KMS-11 (cell line): ENCODE measurements at regions not wholly inside any gene's neighbourhood (a gene's known extent, or its start where the extent isn't known, plus 50 kb on each side); places are given as distances from the start of the nearest gene placed in this dataset.

Experiments used
- H2AFZ ChIP-seq: fragments of 200-600 bp; sonication (generic); 2 replicates; pipeline ENCODE4 v1.6.1; 2016; ENCODE audit warnings: antibody characterized with exemption, mixed run types, low read depth
- H3K27ac ChIP-seq: fragments of 200-600 bp; sonication (generic); 2 replicates; pipeline ENCODE4 v1.6.1; 2016; ENCODE audit warnings: mild to moderate bottlenecking, mixed run types
- H3K27me3 ChIP-seq: fragments of 200-600 bp; sonication (generic); 2 replicates; pipeline ENCODE4 v1.6.1; 2017; ENCODE audit warnings: mild to moderate bottlenecking, low read depth, mixed run types, moderate library complexity; ENCODE audit not compliant: insufficient read depth
- H3K36me3 ChIP-seq: fragments of 200-600 bp; sonication (generic); 2 replicates; pipeline ENCODE4 v1.6.1; 2017; ENCODE audit warnings: mild to moderate bottlenecking, mixed run types; ENCODE audit not compliant: insufficient read depth
- H3K4me1 ChIP-seq: fragments of 200-600 bp; sonication (generic); 2 replicates; pipeline ENCODE4 v1.6.1; 2016; ENCODE audit warnings: mild to moderate bottlenecking, low read depth, mixed run types; ENCODE audit not compliant: poor library complexity, severe bottlenecking
- H3K4me2 ChIP-seq: fragments of 200-600 bp; sonication (generic); 2 replicates; pipeline ENCODE4 v1.7.0; 2016; ENCODE audit warnings: mild to moderate bottlenecking, mixed run types
- H3K4me3 ChIP-seq: fragments of 200-600 bp; sonication (generic); IDR thresholded peaks from 2 replicates; pipeline ENCODE4 v1.6.1; 2017; ENCODE audit warnings: low read depth, low read length, mixed read lengths; ENCODE audit not compliant: insufficient read depth
- H3K79me2 ChIP-seq: fragments of 200-600 bp; sonication (generic); 2 replicates; pipeline ENCODE4 v1.6.1; 2016; ENCODE audit warnings: low read depth, mixed run types; ENCODE audit not compliant: insufficient read depth
- H3K9ac ChIP-seq: fragments of 200-600 bp; sonication (generic); 2 replicates; pipeline ENCODE4 v1.6.1; 2016; ENCODE audit warnings: mild to moderate bottlenecking, mixed run types
- H4K20me1 ChIP-seq: fragments of 200-600 bp; sonication (generic); 2 replicates; pipeline ENCODE4 v1.6.1; 2016; ENCODE audit warnings: mild to moderate bottlenecking, mixed run types; ENCODE audit not compliant: insufficient read depth
- TF ChIP-seq, protein P1 (sequence below): fragments of 200-600 bp; sonication (generic); conservative IDR thresholded peaks from 2 replicates; pipeline ENCODE4 v1.6.1; 2017; ENCODE audit warnings: low read depth, mild to moderate bottlenecking, antibody characterized with exemption, low read length, moderate library complexity, mixed read lengths

DNA sequence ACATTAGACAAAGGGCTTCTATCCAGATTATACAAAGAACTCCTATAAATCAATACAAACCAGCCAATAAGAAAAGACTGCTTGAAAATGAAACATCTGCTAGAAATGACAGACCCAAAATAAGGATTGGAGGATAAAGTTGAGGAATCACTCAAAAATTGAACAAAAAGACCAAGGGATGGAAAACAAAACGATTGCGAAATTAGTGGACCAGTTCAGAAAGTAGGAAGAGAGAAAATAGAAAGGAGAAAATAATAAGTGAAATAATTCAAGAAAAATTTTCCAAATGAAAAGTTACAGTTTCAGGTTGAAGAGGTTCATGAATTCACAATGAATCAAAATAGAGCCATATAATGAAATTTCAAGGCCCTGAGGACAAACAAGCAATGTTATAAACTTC, 115.8 kb upstream of the CTBP2 start:
- Histone ChIP-seq H3K4me1 (no peaks in the 10 kb centered on the region), H3K9ac (no peak overlapping the region), H3K36me3 (no peaks in the 10 kb centered on the region), H2AFZ (no peak overlapping the region), H4K20me1 (no peaks in the 10 kb centered on the region), H3K27me3 (no peaks in the 10 kb centered on the region), H3K4me2 (no peak overlapping the region), H3K79me2 (no peaks in the 10 kb centered on the region), H3K27ac (no peak overlapping the region), H3K4me3 (no peak overlapping the region)
- TF ChIP-seq, protein P1, sequence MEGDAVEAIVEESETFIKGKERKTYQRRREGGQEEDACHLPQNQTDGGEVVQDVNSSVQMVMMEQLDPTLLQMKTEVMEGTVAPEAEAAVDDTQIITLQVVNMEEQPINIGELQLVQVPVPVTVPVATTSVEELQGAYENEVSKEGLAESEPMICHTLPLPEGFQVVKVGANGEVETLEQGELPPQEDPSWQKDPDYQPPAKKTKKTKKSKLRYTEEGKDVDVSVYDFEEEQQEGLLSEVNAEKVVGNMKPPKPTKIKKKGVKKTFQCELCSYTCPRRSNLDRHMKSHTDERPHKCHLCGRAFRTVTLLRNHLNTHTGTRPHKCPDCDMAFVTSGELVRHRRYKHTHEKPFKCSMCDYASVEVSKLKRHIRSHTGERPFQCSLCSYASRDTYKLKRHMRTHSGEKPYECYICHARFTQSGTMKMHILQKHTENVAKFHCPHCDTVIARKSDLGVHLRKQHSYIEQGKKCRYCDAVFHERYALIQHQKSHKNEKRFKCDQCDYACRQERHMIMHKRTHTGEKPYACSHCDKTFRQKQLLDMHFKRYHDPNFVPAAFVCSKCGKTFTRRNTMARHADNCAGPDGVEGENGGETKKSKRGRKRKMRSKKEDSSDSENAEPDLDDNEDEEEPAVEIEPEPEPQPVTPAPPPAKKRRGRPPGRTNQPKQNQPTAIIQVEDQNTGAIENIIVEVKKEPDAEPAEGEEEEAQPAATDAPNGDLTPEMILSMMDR: no peak

DNA sequence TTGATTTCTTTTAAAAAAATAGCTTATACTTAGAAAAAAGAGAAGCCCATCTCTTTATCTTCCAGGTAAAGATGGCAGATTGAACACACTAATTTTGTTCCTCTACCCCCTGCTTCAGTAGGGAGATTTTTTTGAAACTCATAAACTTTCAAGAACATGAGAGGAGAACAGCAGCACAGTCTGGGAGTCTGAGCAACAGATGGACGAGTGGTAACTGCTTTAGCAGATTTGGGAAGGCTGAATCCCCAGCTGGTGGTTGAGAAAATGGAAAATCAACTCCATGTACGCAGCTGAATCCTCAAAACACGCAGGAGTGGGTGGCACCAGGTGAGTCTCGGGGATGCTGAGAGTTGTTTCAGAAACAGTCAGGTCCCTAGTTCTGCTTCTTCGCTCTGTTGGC, 114.6 kb upstream of the CTBP2 start:
- Histone ChIP-seq H3K79me2 (no peaks in the 10 kb centered on the region), H3K36me3 (no peaks in the 10 kb centered on the region), H2AFZ (no peak overlapping the region), H3K27me3 (no peaks in the 10 kb centered on the region), H3K4me2 (no peak overlapping the region), H3K4me1 (no peaks in the 10 kb centered on the region), H4K20me1 (no peaks in the 10 kb centered on the region), H3K27ac (no peak overlapping the region), H3K4me3 (no peak overlapping the region), H3K9ac (no peak overlapping the region)
- TF ChIP-seq, protein P1: no peak

DNA sequence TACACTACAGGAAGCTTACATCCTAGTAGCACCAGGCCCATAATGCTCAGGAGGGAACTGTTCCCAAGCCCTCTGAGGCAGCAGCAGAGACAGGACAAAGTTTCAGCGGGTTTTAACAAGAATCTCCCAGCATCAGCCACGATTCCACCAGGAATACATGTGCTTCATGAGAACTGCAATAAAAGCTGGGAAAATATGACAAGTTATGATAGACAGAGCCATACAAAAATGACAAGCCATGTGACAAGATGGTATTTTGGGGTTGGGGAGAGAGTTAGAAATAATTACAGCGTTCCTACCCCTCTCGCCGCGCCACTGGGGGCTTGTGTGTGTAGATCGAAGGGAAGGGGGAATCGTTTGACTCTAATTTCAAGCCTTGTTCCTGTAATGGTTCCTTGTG, 112.7 kb upstream of the CTBP2 start:
- no peaks in the 10 kb centered on the region for H3K27me3 ChIP-seq
- H3K4me3 ChIP-seq: no peak overlapping the region
- no peak overlapping the region for H3K27ac ChIP-seq
- TF ChIP-seq, protein P1: no peak
- no peaks in the 10 kb centered on the region for H3K4me1 ChIP-seq
- no peaks in the 10 kb centered on the region for H4K20me1 ChIP-seq
- H3K9ac ChIP-seq: no peak overlapping the region
- H3K79me2 ChIP-seq: no peaks in the 10 kb centered on the region
- no peak overlapping the region for H3K4me2 ChIP-seq
- no peak overlapping the region for H2AFZ ChIP-seq
- no peaks in the 10 kb centered on the region for H3K36me3 ChIP-seq

DNA sequence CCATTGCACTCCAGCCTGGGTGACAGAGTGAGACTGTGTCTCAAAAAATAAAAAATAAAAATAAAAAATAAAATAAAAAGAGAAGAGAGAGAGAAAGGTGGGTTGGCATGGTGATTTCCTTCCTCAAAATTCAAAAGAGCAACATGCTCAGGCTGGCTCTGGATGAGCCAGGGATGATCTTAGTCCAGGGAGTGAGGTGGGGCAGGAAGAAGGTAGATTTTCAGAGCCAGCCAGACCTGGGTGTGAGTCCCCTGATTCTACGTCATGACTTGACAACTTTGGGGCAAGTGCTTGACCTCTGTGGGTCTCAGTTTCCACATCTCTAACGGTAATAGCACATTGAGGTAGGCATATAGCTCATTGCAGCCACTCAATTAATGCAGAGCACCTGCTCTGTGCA, 109.4 kb upstream of the CTBP2 start:
- Histone ChIP-seq H3K36me3 (no peaks in the 10 kb centered on the region), H4K20me1 (no peaks in the 10 kb centered on the region), H3K27me3 (no peaks in the 10 kb centered on the region), H3K27ac (no peak overlapping the region), H3K4me2 (no peak overlapping the region), H3K79me2 (no peaks in the 10 kb centered on the region), H3K4me3 (no peak overlapping the region), H3K9ac (no peak overlapping the region), H3K4me1 (no peaks in the 10 kb centered on the region), H2AFZ (no peak overlapping the region)
- TF ChIP-seq, protein P1: no peak

DNA sequence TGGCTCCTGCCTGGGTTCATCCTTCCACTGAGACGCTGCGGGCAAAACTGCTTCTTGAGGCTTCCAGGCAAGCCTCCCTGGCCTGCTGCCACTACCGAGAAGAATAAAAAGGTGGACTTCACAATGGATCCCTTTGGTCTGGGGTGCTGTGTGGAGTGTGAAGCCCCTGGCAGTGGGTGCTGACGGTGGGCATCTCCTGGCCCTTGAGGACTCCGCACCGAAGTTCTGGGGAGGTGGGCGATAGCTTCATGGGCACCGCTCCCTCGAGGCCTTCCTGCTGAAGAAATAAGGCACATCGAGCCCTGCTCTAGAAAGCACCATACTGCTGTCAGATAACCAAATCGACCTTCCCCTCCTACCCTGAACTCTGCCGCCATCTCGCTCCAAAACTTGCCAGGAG, 106.6 kb upstream of the CTBP2 start:
- no peak overlapping the region for H3K27ac ChIP-seq
- no peak overlapping the region for H2AFZ ChIP-seq
- H3K4me1 ChIP-seq: no peaks in the 10 kb centered on the region
- no peaks in the 10 kb centered on the region for H3K79me2 ChIP-seq
- no peak overlapping the region for H3K4me3 ChIP-seq
- H3K9ac ChIP-seq: no peak overlapping the region
- no peaks in the 10 kb centered on the region for H4K20me1 ChIP-seq
- no peak overlapping the region for H3K4me2 ChIP-seq
- no peaks in the 10 kb centered on the region for H3K36me3 ChIP-seq
- TF ChIP-seq, protein P1: no peak
- H3K27me3 ChIP-seq: no peaks in the 10 kb centered on the region
